ENCODE measurements at regions not wholly inside any gene's neighbourhood (a gene's known extent, or its start where the extent isn't known, plus 50 kb on each side); places are given as distances from the start of the nearest gene placed in this dataset.

GRCh38 chr10:4775808-4776207, 50.2 kb upstream of the AKR1E2 start:
- DNase-seq (ENCODE audit: extremely low read depth in 1 of 2, low read depth in 1 of 2): no peak

GRCh38 chr10:4772202-4772570, 53.8 kb upstream of the AKR1E2 start:
- DNase-seq (ENCODE audit: extremely low read depth in 1 of 2, low read depth in 1 of 2): no peak

- DNase-seq (ENCODE audit: extremely low read depth in 1 of 2, low read depth in 1 of 2): no peak
Measured at GRCh38 chr10:4771554-4772201, 54.3 kb upstream of the AKR1E2 start.

- no peak for DNase-seq (ENCODE audit: extremely low read depth in 1 of 2, low read depth in 1 of 2)
Measured at GRCh38 chr10:4770801-4771553, 55.0 kb upstream of the AKR1E2 start.

GRCh38 chr10:4768416-4768815, 57.6 kb upstream of the AKR1E2 start:
- DNase-seq (ENCODE audit: extremely low read depth in 1 of 2, low read depth in 1 of 2): no peak

- DNase-seq (ENCODE audit: extremely low read depth in 1 of 2, low read depth in 1 of 2): no peak
Measured at GRCh38 chr10:4767033-4767814, 58.8 kb upstream of the AKR1E2 start.

- DNase-seq (ENCODE audit: extremely low read depth in 1 of 2, low read depth in 1 of 2): no peak
Measured at GRCh38 chr10:4766454-4766853, 59.6 kb upstream of the AKR1E2 start.

GRCh38 chr10:4765428-4765827, 60.6 kb upstream of the AKR1E2 start:
- DNase-seq (ENCODE audit: extremely low read depth in 1 of 2, low read depth in 1 of 2): no peak

- DNase-seq (ENCODE audit: extremely low read depth in 1 of 2, low read depth in 1 of 2): no peak
Measured at GRCh38 chr10:4763960-4764428, 62.0 kb upstream of the AKR1E2 start.

- no peak for DNase-seq (ENCODE audit: extremely low read depth in 1 of 2, low read depth in 1 of 2)
Measured at GRCh38 chr10:4763513-4763912, 62.5 kb upstream of the AKR1E2 start.

GRCh38 chr10:4758256-4758655, 67.8 kb upstream of the AKR1E2 start:
- DNase-seq (ENCODE audit: extremely low read depth in 1 of 2, low read depth in 1 of 2): no peak

- DNase-seq (ENCODE audit: extremely low read depth in 1 of 2, low read depth in 1 of 2): no peak
Measured at GRCh38 chr10:4755286-4755989, 70.6 kb upstream of the AKR1E2 start.

GRCh38 chr10:4754143-4754542, 71.9 kb upstream of the AKR1E2 start:
- no peak for DNase-seq (ENCODE audit: extremely low read depth in 1 of 2, low read depth in 1 of 2)

GRCh38 chr10:4751211-4751610, 74.8 kb upstream of the AKR1E2 start:
- no peak for DNase-seq (ENCODE audit: extremely low read depth in 1 of 2, low read depth in 1 of 2)

- no peak for DNase-seq (ENCODE audit: extremely low read depth in 1 of 2, low read depth in 1 of 2)
Measured at GRCh38 chr10:4749271-4749574, 76.8 kb upstream of the AKR1E2 start.

GRCh38 chr10:4748491-4749270, 77.3 kb upstream of the AKR1E2 start:
- no peak for DNase-seq (ENCODE audit: extremely low read depth in 1 of 2, low read depth in 1 of 2)

- DNase-seq (ENCODE audit: extremely low read depth in 1 of 2, low read depth in 1 of 2): no peak
Measured at GRCh38 chr10:4742217-4742616, 83.8 kb upstream of the AKR1E2 start.

- no peak for DNase-seq (ENCODE audit: extremely low read depth in 1 of 2, low read depth in 1 of 2)
Measured at GRCh38 chr10:4740471-4740870, 85.5 kb upstream of the AKR1E2 start.

- no peak for DNase-seq (ENCODE audit: extremely low read depth in 1 of 2, low read depth in 1 of 2)
Measured at GRCh38 chr10:4736608-4737007, 89.4 kb upstream of the AKR1E2 start.

- no peak for DNase-seq (ENCODE audit: extremely low read depth in 1 of 2, low read depth in 1 of 2)
Measured at GRCh38 chr10:4736183-4736582, 89.8 kb upstream of the AKR1E2 start.

- DNase-seq (ENCODE audit: extremely low read depth in 1 of 2, low read depth in 1 of 2): no peak
Measured at GRCh38 chr10:4733843-4734224, 92.2 kb upstream of the AKR1E2 start.
